GM21737 (cell line): ENCODE measurements at regions not wholly inside any gene's neighbourhood (a gene's known extent, or its start where the extent isn't known, plus 50 kb on each side); places are given as distances from the start of the nearest gene placed in this dataset.
"Not testable (repeated sequence)": the region's sequence is repeated elsewhere in the genome, so short reads cannot be mapped to it uniquely, and the experiment has no call there.

ENCODE experiments used
- ATAC-seq: cut with Tn5 transposase; IDR thresholded peaks from one replicate; pipeline ENCODE4 v1.9.1; 2021; ENCODE audit warnings: mild to moderate bottlenecking, moderate library complexity; ENCODE audit not compliant: unreplicated experiment

GRCh38 chr10:45117940-45118339 lies 117.2 kb downstream of the ZNF22 start:
- not testable (repeated sequence) for ATAC-seq

- no peak for ATAC-seq
Measured at GRCh38 chr10:45118929-45119328, 118.2 kb downstream of the ZNF22 start.

GRCh38 chr10:45122180-45122860 lies 121.6 kb downstream of the ZNF22 start:
- not testable (repeated sequence) for ATAC-seq

- ATAC-seq: no peak
Measured at GRCh38 chr10:45135443-45136198, 134.9 kb downstream of the ZNF22 start.

- no peak for ATAC-seq
Measured at GRCh38 chr10:45136256-45136655, 135.5 kb downstream of the ZNF22 start.

- ATAC-seq: no peak
Measured at GRCh38 chr10:45144326-45145070, 143.8 kb downstream of the ZNF22 start.

GRCh38 chr10:45145143-45145542 lies 144.4 kb downstream of the ZNF22 start:
- ATAC-seq: not testable (repeated sequence)

- no peak for ATAC-seq
Measured at GRCh38 chr10:45147000-45147399, 146.3 kb downstream of the ZNF22 start.

- ATAC-seq: no peak
Measured at GRCh38 chr10:45150997-45151396, 150.3 kb downstream of the ZNF22 start.

- no peak for ATAC-seq
Measured at GRCh38 chr10:45151467-45152214, 150.9 kb downstream of the ZNF22 start.

- no peak for ATAC-seq
Measured at GRCh38 chr10:45152726-45153125, 152.0 kb downstream of the ZNF22 start.

GRCh38 chr10:45154502-45154901 lies 153.8 kb downstream of the ZNF22 start:
- no peak for ATAC-seq

- no peak for ATAC-seq
Measured at GRCh38 chr10:45155784-45156183, 155.1 kb downstream of the ZNF22 start.

- ATAC-seq: no peak
Measured at GRCh38 chr10:45160271-45160670, 155.1 kb downstream of the OR13A1 start.

GRCh38 chr10:45163315-45163975 lies 152.0 kb downstream of the OR13A1 start:
- no peak for ATAC-seq

GRCh38 chr10:45175520-45176118 lies 139.8 kb downstream of the OR13A1 start:
- ATAC-seq: not testable (repeated sequence)

- no peak for ATAC-seq
Measured at GRCh38 chr10:45179691-45180090, 135.7 kb downstream of the OR13A1 start.

GRCh38 chr10:45180507-45180906 lies 134.9 kb downstream of the OR13A1 start:
- no peak for ATAC-seq

GRCh38 chr10:45180946-45181875 lies 134.2 kb downstream of the OR13A1 start:
- ATAC-seq: no peak
